Liver (tissue), 8 donors: ENCODE measurements at regions not wholly inside any gene's neighbourhood (a gene's known extent, or its start where the extent isn't known, plus 50 kb on each side); places are given as distances from the start of the nearest gene placed in this dataset.

ENCODE experiments used
- DNase-seq: peaks from one replicate; pipeline ENCODE4 v3.0.0-alpha.2; 2017; ENCODE audit warnings: low spot score
- H3K27ac ChIP-seq, 2 donors: one replicate each; pipeline ENCODE4 v1.7.0; 2013; ENCODE audit warnings: inconsistent platforms in 2 of 2, low read length in 2 of 2, control low read depth in 1 of 2, low read depth in 1 of 2, mild to moderate bottlenecking in 1 of 2
- H3K27me3 ChIP-seq, 4 donors: one replicate each; pipeline versions ENCODE4 v1.6.1 to v1.7.0; 2013; ENCODE audit warnings: low read length in 3 of 4, inconsistent platforms in 1 of 4, mild to moderate bottlenecking in 1 of 4, moderate library complexity in 1 of 4; ENCODE audit not compliant: control insufficient read depth in 4 of 4, insufficient read depth in 4 of 4
- H3K36me3 ChIP-seq, 4 donors: one replicate each; pipeline versions ENCODE4 v1.6.1 to v1.7.0; 2013; ENCODE audit warnings: low read length in 3 of 4, mild to moderate bottlenecking in 3 of 4, low read depth in 1 of 4, moderate library complexity in 1 of 4; ENCODE audit not compliant: control insufficient read depth in 4 of 4, insufficient read depth in 3 of 4
- H3K4me1 ChIP-seq, 4 donors: one replicate each; pipeline versions ENCODE4 v1.6.1 to v1.7.0; 2013; ENCODE audit warnings: low read length in 3 of 4, mild to moderate bottlenecking in 3 of 4, moderate library complexity in 1 of 4; ENCODE audit not compliant: control insufficient read depth in 4 of 4, insufficient read depth in 4 of 4
- H3K4me3 ChIP-seq, 3 donors: one replicate each; pipeline versions ENCODE4 v1.6.1 to v1.7.0; 2013; ENCODE audit warnings: low read length in 3 of 3, control low read depth in 1 of 3, low read depth in 1 of 3, mild to moderate bottlenecking in 1 of 3
- H3K9ac ChIP-seq, 2 donors: one replicate each; pipeline ENCODE4 v1.7.0; 2013; ENCODE audit warnings: low read length in 2 of 2, mild to moderate bottlenecking in 2 of 2, moderate library complexity in 2 of 2, control low read depth in 1 of 2, low read depth in 1 of 2
- H3K9me3 ChIP-seq, 4 donors: one replicate each; pipeline versions ENCODE4 v1.6.1 to v1.7.0; 2013; ENCODE audit warnings: low read length in 3 of 4; ENCODE audit not compliant: control insufficient read depth in 4 of 4
- ATF3 ChIP-seq: IDR thresholded peaks from 2 replicates; pipeline ENCODE4 v1.6.1; 2016; ENCODE audit warnings: antibody characterized with exemption
- CTCF ChIP-seq: fragments of 150-350 bp; IDR thresholded peaks from 2 replicates; pipeline ENCODE4 v1.5.1; 2017; ENCODE audit warnings: improper control_type of control experiment, low read depth, low read length; ENCODE audit not compliant: missing input control
- FOXA1 ChIP-seq: IDR thresholded peaks from 2 replicates; pipeline ENCODE4 v1.6.1; 2016; ENCODE audit warnings: antibody characterized with exemption
- GABPA ChIP-seq, 2 donors: IDR thresholded peaks in 1 of 2; conservative IDR thresholded peaks in 1 of 2; 2 replicates each; pipeline ENCODE4 v1.6.1; 2016; ENCODE audit warnings: antibody characterized with exemption in 2 of 2, mild to moderate bottlenecking in 1 of 2, moderate library complexity in 1 of 2
- HNF4A ChIP-seq, 2 donors: conservative IDR thresholded peaks; 2 replicates each; pipeline ENCODE4 v1.6.1; 2016; ENCODE audit warnings: antibody characterized with exemption in 2 of 2, mild to moderate bottlenecking in 2 of 2
- HNF4G ChIP-seq: IDR thresholded peaks from 2 replicates; pipeline ENCODE4 v1.6.1; 2016; ENCODE audit warnings: antibody characterized with exemption
- NR2F2 ChIP-seq: IDR thresholded peaks from 2 replicates; pipeline ENCODE4 v1.6.1; 2016; ENCODE audit warnings: antibody characterized with exemption
- RAD21 ChIP-seq, 2 donors: IDR thresholded peaks; 2 replicates each; pipeline ENCODE4 v1.6.1; 2016; ENCODE audit warnings: antibody characterized with exemption in 2 of 2, mild to moderate bottlenecking in 2 of 2
- REST ChIP-seq: IDR thresholded peaks from 2 replicates; pipeline ENCODE4 v1.6.1; 2016; ENCODE audit warnings: antibody characterized with exemption, mild to moderate bottlenecking
- RXRA ChIP-seq, 2 donors: IDR thresholded peaks; 2 replicates each; pipeline ENCODE4 v1.6.1; 2017 to 2018; ENCODE audit warnings: antibody characterized with exemption in 2 of 2, mild to moderate bottlenecking in 1 of 2
- SP1 ChIP-seq: IDR thresholded peaks from 2 replicates; pipeline ENCODE4 v1.6.1; 2018; ENCODE audit warnings: antibody characterized with exemption, mild to moderate bottlenecking
- TAF1 ChIP-seq: conservative IDR thresholded peaks from 2 replicates; pipeline ENCODE4 v1.6.1; 2016; ENCODE audit warnings: antibody characterized with exemption, mild to moderate bottlenecking
- ZBTB33 ChIP-seq: IDR thresholded peaks from 2 replicates; pipeline ENCODE4 v1.6.1; 2016; ENCODE audit warnings: antibody characterized with exemption
- WGBS: extraction: QIAGEN DNeasy Blood & Tissue Kit; methylation state at CpG from one replicate; pipeline ENCODE4 v1.1.7; 2013; 5-methylcytosine and 5-hydroxymethylcytosine counted together
- donor health status: healthy.
- donor health status: healthy.
- donor health status: healthy.
- donor health status: healthy.
- donor health status: healthy.

GRCh38 chr4:20574986-20575385, 125.3 kb upstream of the PACRGL start:
- no peaks in the 10 kb centered on the region for H3K36me3 ChIP-seq
- H3K4me1 ChIP-seq: no peaks in the 10 kb centered on the region
- no peaks in the 10 kb centered on the region for H3K27me3 ChIP-seq
- H3K27ac ChIP-seq: no peak overlapping the region
- H3K4me3 ChIP-seq: no peak overlapping the region
- DNase-seq: no peak
- WGBS: 81% methylated on average over 1 of the region's 1 CpG
- TF ChIP-seq TAF1 (no peak), RAD21 (IDR thresholded peaks at IDR 0.05) (no peak), HNF4G (no peak), FOXA1 (no peak), HNF4A (conservative IDR thresholded peaks at IDR 0.05) (no peak), ATF3 (no peak), NR2F2 (no peak), REST (no peak), ZBTB33 (no peak), RXRA (IDR thresholded peaks at IDR 0.05) (no peak), CTCF (no peak), SP1 (no peak)
- no peak overlapping the region for H3K9ac ChIP-seq
- H3K9me3 ChIP-seq: no peaks in the 10 kb centered on the region

- DNase-seq: no peak
- TF ChIP-seq ATF3: no peak
- TF ChIP-seq GABPA (IDR thresholded peaks at IDR 0.05 in 1 of 2, conservative IDR thresholded peaks at IDR 0.05 in 1 of 2): no peak
- no peaks in the 10 kb centered on the region for H3K27me3 ChIP-seq
- H3K4me3 ChIP-seq: no peak overlapping the region
- no peak overlapping the region for H3K9ac ChIP-seq
- no peaks in the 10 kb centered on the region for H3K9me3 ChIP-seq
- H3K36me3 ChIP-seq: no peaks in the 10 kb centered on the region
- H3K4me1 ChIP-seq: no peaks in the 10 kb centered on the region
- no peak overlapping the region for H3K27ac ChIP-seq
- 90% methylated on average over 5 of the region's 5 CpGs for WGBS
Measured at GRCh38 chr4:20575486-20575885, 124.8 kb upstream of the PACRGL start.
